NCI-H1417 (cell line): ENCODE measurements at regions not wholly inside any gene's neighbourhood (a gene's known extent, or its start where the extent isn't known, plus 50 kb on each side); places are given as distances from the start of the nearest gene placed in this dataset.
A peak's percentile ranks its signal among the peaks of the same experiment; 100 is the strongest.
"Not testable (repeated sequence)": the region's sequence is repeated elsewhere in the genome, so short reads cannot be mapped to it uniquely, and the experiment has no call there.

Experiments
- DNase-seq, 3 experiments: peaks; one replicate each; lab custom pipeline; 2025; lab: John Stamatoyannopoulos, UW

- DNase-seq, result no peak
These were observed 1558.6 kb upstream of the RAG2 start for GRCh38 chr11:38156495-38157146.

- DNase-seq, result no peak
These were observed 1557.8 kb upstream of the RAG2 start for GRCh38 chr11:38155856-38156255.

GRCh38 chr11:38153985-38154384, 1555.9 kb upstream of the RAG2 start:
- no peak for DNase-seq

GRCh38 chr11:38143852-38144251, 1545.8 kb upstream of the RAG2 start:
- no peak for DNase-seq

- no peak for DNase-seq
These were observed 1540.9 kb upstream of the RAG2 start for GRCh38 chr11:38138972-38139371.

DNA sequence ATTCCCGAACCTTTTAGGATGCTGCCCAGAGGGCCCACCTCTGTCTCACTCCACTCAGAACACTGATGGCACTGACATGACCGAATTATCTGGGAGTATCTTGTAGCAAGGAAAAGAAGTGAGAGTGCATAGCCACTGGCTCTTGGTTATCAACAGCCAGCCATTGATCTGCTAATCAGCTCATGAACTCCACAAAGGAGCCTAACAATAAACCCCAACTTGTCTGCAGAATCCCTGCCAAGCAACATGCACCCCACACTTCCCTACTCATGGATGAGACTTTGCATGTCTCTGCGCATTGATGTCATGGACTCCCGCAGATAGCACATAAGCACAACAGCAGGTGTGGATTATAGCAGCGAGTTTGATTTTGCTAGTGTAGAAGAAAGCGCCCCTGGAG, 1538.9 kb upstream of the RAG2 start:
- no peak for DNase-seq

DNA sequence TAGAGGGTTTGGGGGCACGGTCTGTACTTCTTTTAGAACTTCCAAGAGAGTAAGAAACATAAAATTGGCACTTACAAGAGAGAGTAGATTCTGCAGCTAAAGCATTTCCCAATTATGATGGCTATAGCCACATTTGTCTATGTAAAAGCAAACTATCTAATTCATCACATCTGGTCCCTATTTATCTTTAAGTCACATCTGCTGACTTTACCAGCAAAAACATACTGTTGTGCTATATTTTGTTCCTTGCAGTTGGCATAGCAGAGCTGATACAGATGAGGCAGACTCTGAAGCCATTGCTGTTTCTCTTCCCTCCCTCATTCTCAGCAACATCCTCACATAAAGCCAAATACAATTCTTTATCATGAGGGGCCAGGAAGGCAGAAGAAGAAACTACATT, 1533.5 kb upstream of the RAG2 start:
- no peak for DNase-seq

DNA sequence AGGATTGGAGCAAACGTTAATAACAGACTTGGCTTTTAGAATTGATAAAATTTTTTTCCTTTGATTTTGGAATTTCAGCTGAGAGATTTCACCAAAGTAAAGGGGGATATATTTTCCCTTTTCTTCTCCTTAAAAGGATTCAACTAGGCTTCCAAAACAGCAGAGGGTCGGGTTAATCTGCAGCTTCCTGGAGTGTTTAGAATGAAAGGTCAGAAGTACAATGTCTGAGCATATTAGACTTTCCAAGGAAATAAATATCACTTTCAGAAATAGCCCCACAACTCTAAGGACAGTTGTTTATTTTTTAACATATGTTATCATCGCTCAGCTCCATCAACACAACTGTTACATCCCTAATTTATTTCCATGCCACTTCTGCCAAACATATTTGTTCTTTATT, 1532.9 kb upstream of the RAG2 start:
- no peak for DNase-seq

GRCh38 chr11:38130514-38130913, 1532.5 kb upstream of the RAG2 start:
- DNase-seq, result no peak

GRCh38 chr11:38123673-38124072, 1525.6 kb upstream of the RAG2 start:
- no peak for DNase-seq

DNA sequence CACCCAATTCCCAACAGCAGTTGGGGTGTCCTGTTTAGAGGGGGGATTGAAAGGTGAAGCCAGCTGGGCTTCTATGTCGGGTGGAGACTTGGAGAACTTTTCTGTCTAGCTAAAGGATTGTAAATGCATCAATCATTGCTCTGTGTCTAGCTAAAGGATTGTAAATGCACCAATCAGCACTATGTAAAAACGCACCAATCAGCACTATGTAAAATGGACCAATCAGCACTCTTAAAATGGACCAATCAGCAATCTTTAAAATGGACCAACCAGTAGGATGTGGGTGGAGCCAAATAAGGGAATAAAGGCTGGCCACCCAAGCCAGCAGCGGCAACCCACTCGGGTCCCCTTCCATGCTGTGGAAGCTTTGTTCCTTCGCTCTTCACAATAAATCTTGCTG, 1518.6 kb upstream of the RAG2 start:
- DNase-seq, result not testable (repeated sequence)

DNA sequence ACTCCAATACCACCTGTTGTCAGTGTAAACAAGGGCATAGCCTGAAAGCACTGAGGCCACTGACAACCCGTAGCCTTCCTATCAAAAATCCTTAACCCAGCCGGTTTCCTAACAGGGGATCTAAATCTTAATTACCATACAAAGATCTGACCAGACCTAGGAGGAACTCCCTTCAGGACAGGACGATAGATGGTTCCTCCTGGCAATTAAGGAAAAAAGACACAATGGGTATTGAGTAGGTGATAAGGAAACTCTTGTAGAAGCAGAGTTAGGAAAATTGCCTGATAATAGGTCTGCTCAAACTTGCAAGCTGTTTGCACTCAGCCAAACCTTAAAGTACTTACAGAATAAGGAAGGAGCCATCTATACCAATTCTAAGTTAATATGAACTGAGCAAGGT, 1517.3 kb upstream of the RAG2 start:
- peak in 1 of 3 experiments; percentile 21 for DNase-seq

DNA sequence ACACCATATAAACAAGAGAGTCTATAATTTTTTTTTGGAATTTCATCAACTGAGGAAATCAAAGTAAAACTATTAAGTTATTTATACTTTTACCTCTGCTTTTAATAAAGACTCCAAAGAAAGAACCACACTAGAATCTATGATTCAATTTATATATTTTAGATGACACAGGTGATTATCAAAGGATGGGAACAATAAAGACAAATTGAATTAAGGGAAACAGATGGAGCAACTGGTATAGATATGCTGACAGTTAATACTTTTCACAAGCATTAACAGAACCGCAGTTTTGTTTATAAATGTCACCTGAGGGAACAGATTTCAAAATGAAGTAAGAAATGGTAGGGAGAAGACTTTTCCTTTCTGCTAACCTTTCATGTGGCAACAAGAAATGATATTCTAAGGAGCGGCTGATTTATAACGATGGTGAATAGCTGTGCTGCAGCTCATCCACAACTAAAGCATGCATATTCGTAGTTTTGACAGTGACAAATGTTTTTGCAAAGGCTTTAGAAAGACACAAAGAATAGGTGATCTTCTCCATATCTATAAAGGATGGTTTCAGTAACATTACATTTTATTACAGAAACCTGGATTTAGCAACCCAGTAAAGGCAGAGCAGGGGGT, 1502.9 kb upstream of the RAG2 start:
- no peak for DNase-seq

- no peak for DNase-seq
These were observed 1497.2 kb upstream of the RAG2 start for GRCh38 chr11:38095268-38095667.

DNA sequence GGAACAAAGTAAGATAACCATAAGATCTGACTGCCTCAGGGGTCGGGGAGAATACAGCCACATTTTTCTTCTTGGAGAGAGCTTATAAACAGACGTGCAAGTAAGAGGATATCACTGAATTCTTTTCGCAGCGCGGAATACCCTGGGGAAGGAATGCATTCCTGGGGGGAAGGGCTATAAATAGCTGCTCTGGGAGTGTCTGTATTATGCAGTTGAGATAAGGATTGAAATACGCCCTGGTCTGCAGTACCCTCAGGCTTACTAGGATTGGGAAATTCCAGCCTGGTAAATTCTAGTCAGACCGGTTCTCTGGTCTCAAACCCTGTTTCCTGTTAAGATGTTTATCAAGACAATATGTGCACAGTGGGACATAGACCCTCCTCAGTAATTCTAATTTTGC, 1491.7 kb upstream of the RAG2 start:
- no peak for DNase-seq

DNA sequence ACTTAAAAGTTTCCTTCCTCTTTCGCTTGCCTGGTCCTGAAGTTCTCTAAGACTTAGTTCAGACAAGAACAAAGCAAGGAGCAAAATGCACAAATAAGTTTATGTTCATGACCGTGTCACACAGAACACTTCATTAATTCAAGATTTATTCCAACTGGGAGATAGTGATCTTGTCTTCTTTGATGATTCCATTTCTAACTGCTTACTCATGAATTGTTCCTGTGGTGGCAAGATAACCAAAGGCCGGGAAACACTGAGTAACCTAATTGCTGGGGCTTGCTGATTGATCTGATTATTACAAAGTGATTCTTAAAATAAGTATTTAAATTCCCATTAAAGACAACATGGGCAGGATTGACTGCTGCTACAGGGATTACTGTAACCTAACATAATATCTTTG, 1462.9 kb upstream of the RAG2 start:
- no peak for DNase-seq

DNA sequence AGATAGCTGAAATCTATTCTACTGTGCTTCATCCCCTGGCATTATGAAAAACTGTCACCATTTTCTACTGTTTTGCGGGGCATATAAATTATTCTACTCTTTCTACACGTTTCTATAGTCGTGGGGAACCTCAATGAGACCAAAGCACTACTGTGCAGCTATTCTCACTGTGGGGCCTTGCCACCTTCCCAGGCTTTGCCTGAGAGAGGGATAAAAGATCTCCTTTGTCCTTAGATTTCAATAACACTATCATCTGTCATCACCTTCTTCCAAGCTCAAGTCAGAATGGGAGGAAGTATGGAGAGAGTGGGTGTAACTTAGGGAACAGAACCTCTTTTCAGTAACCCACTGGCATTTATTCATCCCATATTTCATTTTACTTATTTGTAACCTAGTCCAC, 1462.1 kb upstream of the RAG2 start:
- no peak for DNase-seq

- DNase-seq, result no peak
These were observed 1448.6 kb upstream of the RAG2 start for GRCh38 chr11:38046571-38047135.

- no peak for DNase-seq
These were observed 1445.0 kb upstream of the RAG2 start for GRCh38 chr11:38043060-38043459.

DNA sequence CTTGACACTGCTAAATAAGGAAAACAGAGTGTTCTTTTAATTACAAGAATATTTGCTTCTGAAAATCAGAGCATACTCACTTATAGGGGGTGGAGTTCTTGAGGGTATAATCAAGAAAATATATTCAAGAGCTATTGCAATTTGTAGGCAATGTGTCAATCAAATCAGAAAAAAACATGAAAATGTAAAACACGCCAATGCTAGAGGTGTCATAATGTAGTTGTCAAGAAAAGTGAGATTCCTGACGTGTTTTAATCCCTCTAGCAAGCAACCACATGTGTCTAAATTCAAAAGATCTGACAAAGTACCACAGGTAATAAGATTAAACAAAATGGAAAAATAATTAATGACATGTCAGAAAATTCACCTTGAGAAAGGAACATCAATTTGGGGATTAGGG, 1440.7 kb upstream of the RAG2 start:
- no peak for DNase-seq

DNA sequence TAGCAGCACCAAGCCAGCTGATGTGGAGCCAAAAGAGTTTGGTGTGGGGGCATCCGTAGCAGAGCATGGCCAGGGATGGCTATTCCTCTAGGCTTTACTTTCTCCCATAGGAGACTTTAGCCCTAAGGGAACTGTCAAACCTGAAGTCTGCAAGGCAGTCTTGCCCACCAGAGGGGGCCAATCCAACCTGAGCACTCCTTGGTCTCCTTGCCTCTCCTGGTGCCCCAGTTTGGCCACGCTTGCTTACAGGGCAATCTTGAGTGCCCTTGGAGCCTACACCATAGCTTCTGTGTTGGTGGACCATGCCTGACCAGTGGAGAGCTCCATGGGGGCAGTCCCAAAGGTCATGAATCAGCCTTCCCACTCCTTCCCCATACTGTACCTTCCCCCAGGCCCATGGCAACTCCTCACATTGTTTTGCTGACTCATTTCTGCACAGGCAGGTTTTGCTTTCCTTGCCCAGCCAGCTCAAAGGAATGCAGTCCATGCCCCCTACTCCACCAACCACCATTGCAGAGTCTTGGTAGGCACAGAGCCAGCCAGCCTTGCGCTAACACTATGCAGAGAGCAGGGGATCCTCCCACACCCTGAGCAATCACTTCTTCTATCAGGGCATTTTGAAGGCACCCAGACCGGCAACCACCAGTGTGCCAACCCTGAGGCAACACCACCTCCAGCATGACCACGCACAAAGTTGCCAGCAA, 1421.2 kb upstream of the RAG2 start:
- no peak for DNase-seq

- DNase-seq, result no peak
These were observed 1416.4 kb upstream of the RAG2 start for GRCh38 chr11:38014405-38014804.

DNA sequence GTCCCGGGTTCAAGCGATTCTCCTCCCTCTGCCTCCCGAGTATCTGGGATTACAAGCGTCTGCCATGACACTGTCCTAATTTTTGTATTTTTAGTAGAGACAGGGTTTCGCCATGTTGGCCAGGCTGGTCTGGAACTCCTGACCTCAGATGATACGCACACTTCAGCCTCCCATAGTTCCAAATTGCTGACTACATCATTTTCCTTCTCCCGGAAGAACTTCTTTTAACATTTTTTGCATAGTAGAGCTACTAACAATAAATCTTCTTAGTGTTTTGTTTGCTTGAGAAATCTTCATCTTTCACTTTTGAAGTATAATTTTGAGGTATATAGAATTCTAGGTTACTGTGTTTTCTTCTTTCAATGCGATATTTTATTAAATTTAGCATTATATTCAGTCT, 1415.1 kb upstream of the RAG2 start:
- DNase-seq, result no peak
